ENCODE measurements at regions not wholly inside any gene's neighbourhood (a gene's known extent, or its start where the extent isn't known, plus 50 kb on each side); places are given as distances from the start of the nearest gene placed in this dataset.

DNA sequence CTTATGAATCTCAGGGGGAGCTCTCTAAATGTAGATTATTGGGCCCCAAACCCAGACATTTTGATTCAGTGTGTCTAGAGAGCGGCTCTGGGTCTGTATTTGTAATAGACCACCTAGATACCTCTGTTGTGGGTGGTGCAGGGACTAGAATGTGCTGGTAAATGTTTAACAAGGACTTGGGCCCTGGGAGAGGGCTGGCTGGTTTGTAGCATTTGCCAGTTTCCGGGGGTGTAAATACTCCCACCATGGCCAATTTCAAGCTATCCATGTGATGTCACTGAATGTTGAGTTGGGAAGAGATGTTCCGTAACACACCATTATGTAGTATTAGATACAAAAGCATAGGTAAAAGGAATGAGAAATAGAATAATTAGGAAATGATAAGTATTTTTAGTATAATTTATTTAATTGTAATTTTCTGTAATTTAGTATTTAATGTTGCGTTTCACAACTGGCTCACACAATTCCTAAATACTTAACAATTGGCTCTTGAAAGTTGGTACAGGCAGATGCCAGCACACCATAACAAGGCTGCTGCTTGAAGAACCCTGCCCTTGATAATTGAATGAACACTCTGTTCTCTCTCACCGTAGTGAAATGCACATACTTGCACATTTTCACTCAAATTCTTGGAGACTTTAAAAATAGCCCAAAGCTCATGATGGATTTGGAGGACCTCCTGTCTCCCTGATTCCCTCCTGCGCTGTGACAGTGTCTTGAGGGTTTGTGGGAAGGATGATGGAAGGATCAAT lies 359.2 kb upstream of the PROK2 start:
- DNase-seq: no peak

DNA sequence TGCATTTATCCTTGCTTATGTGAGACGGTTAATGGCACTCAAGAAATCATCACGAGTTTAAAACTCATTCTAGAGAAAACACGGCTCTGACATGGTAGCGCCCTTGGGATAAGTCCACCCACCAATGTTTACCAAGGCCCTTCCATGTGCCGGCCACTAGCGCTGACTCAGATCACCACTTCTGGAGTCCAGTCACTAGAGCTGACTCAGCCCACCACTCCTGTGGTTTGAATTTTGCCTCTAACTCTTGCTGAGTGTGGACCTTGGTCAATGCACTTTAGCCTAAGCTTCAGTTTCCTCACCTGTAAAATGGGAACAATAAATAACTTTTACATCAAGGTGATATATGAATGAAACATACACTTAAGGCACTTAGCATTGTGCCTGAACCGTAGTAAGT lies 358.4 kb upstream of the PROK2 start:
- no peak for DNase-seq

DNA sequence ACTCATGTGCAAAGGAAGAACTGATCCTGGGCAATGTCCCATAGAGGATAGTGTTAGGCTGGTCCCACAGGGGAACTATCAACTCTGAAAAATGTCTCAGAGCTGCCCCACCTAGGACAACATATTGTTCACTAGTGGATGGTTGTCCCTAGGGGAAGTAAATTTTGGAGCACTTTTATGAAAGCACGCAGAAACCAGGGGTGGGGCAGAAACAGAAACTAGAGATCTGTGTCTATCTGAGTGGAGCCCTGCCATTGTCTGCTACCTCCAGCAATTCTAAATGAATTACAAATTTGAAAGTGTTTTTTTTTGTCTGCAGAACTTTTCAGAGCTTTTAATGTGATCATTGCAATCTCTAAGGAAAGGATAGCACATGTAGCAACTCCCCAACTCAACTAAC lies 357.1 kb upstream of the PROK2 start:
- DNase-seq: no peak

DNA sequence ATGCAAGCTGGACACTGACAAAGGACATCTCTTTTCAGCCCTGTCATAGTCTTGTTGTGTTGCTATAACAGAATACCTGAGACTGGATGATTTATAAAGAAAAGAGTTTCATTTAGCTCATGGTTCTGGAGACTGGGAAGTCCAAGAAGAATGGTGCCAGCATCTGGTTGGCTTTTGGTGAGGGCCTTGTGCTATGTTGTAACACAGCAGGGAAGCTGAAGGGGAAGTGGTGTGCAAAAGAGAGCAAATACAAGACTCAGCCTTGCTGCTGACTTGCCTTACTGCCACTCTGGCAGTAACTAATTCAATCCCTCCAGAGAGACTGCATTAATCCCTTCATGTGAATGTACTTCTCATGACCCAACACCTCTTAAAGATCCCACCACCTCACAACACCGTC lies 356.3 kb upstream of the PROK2 start:
- no peak for DNase-seq

DNA sequence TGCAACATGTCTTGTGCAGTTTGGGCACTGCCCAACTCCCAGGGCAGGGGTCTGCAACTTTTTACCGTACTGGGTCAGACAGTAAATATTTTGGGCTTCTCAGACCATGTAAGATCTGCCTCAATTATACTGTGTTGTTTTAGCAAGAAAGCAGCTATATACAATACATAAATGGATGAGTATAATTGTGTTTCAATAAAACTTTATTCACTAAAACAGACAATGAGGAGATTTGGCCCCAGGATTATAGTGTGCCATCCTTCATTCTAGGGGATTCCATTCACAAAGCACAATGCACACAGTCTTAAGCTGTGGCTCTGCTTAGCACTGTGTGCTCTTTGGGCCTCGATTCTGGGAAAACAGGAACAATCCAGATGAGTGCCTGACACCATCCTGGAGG lies 354.4 kb upstream of the PROK2 start:
- DNase-seq: no peak

DNA sequence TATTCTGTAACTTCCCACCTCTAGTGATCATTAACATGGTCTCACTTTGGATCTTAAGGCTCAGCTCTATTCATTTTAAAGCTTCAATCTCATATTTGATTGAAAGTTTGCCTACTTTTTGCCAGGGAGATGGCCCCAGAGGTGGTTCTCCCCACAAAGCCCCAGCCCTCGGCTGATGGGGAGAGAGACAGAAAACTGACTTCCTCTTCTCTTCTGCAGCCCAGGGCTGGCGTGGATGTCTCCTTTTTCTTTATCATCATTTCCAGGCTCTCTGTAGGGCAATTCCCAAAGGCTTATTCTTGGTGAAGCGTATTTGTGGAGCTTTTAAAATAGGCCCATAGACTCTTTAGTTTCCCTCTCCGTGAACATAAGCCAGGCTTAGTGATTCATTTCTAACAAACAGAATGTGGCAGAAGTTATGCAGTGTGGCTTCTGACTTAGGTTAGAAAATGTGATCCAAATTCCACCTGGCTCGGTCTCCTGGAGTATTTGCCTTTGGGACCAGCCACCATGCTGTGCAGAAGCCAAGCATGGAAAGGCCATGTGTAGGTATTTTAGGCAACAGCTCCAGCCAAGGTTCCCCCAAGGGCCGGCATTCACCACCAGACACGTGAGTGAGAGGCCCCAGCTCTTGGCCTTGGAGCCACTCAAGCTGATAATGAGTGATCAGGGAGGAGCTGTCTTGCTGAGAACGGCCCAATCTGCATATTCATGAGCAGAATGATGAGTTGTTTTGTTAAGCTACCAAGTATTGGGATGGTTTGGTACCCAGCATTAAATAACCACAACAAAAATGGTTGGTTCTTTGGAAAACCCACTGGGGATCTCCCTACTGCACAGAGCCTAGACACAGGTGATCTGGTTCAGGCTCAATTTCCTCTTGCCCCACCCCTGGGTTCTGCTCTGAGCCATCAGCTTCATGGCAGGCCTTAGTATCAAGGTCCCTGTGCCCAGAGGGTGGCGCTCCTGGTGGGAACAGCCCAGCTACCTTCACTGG lies 353.2 kb upstream of the PROK2 start:
- DNase-seq: no peak

DNA sequence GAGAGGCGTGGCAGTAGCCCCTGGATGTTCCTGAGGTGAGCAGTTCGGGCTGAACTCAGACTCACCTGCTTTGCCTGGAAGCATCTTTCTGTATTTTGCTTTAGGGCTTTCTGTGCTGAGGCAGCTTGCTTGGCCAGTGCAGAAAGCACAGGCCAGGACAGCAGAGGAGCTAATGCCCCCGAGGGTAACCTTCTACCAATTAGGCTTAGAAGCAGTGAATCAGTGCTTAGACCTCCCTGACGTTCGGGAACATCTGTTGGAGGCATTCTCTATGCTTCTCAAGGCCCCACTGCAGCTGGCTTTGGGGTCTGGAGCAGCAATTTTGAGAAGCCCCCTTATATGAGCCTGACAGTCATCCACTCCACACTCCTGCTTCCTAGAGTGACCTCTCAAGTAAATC lies 350.7 kb upstream of the PROK2 start:
- no peak for DNase-seq

DNA sequence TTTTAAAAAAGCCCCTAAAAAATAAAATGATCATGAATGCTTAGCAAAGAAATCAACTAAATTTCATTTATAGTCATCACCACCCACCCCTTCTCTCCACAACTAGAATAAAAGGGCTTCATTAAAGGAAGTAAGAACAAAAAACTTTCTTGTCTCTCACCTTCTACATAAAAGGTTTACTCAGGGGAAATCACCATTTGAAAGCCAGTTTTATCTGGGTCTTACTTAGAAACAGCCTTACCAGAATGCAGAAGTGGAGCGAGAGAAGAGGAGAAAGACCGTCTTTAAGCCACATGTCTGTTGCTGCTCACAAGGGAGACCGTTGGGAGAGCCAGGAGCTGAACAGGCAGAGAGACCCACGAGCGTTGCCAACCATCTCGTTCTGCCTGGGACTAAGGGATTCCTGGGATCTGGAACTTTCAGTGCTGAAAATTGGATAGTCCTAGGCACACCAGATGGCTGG lies 350.1 kb upstream of the PROK2 start:
- DNase-seq: no peak

DNA sequence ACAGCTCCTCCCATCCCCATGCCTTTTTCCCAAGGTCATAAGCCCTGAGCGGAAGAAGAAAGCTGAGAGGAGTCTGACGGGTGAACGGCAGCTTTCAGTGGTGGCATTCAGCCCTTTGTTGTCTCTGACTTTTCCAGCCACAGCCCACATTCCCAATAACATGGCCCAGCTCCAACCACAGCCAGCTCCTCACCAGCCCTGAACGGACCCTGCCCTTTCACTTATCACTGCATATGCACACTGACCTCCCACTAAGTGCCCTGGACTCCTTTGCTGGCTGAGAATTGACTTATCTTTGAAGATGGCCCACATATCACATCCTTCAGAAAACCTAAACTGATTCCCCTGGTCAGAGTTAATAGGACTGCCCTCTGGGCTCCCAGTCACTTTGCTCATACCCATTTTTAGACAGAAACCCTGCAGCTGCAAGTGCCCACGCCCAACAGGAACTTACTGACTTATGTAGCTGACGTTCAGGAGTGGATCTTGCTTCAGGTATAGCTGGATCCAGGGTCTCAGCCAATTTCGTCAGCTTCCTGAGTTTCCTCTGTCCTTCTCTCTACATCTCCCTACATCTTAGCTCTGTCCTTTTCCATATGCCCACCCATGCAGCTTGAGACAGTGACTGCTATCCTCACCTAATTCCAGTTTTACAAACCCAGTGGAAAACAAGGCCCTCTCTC lies 348.5 kb upstream of the PROK2 start:
- DNase-seq: no peak

DNA sequence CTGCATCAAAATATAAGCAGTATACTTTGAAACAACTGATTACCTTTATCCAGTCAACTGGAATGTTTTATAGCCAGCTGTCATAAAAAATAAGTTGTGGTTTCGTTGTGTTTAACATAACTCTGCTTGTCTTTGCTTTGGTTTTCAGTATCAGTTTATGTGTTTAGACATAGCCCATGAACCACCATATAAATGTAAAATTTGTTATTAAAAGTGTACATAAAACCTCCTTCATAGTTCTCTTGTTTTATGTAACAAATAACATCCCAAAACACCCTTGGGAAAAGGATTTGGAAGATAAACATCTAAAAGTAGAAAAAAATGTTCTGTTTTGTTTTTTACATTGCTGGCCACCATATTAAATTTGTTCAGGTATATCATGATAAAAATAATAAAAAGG lies 347.0 kb upstream of the PROK2 start:
- no peak for DNase-seq

DNA sequence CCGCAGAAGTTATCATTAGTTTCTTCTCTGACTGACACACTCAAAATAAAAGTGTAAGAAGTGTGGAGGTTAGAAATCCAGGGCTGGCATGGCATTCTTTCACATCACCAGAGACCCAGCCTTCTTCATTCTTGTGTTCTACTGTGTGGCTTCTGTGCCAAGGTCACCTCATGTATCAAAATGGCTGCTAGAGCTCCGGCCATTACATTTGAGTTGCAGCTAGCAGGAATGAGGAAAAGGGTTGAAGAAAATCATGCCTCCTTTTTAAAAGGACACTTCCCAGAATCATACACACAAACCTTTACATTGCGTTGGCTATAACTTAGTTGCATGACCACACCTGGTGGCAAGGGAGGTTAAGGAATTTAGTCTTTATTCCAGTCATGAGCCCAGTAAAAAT lies 345.6 kb upstream of the PROK2 start:
- DNase-seq: no peak

DNA sequence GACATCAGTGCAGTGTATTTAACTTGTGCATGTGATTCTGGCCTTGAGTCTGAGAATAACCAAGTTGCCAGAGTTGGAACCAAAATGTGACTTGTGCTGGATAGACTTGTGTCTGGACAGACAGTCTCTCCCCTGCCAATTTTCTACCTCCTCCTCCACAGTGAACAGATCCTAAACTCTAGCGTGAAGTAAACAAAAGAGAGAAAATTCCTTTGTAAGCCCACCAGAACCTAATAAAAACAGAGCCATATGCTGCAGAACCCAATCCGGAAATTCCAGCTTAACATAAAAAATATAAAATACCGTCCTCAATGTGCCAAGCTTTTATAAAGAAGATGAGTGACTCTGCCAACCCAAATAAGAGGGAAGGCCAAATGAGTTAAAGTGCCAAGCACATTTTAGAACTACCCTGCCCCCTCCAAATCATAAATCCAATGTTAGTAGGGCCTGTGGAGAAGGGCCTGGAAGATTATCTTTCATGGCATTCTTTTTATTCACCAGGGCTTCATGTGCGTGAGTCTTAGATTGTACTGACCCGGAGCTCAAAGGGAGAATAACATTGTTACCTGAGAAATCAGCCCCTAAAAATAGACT lies 344.6 kb upstream of the PROK2 start:
- no peak for DNase-seq

DNA sequence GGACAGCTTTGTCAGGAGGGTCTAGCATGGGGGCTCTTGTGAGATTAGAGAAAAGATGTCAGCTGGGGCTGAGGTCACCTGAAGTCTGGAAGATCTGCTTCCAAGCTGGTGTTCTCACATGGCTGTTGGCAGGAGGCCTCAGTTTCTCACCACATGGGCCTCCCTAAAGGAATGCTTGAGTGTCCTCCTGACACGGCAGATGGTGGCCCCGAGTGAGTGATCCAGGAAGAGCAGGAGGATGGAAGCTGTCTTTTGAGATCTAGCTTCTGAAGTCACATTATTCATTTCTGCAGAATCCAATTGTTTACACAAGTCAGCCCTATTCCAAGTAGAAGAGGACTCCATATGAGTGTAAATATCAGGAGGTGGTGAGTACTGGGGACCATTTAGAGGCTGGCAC lies 344.0 kb upstream of the PROK2 start:
- DNase-seq: no peak

DNA sequence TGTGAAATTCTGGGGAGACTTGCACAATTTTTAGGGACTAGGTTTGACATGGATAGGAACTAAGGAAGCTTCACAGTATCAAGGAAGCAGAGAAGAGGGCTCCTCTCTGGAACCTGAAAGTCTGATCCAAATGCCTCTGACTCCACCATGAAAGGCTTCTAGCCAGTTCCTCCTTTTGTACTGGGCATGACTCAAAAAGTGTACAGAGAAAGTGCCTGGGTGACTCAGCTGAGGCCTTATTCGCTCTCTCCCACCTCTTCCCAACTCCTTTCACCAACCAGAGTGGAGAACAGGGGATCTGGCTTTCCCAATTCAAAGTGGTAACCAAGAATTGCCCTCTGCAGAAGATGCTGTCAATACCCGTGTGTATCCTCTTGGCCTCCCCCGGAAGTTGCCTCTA lies 342.9 kb upstream of the PROK2 start:
- no peak for DNase-seq

DNA sequence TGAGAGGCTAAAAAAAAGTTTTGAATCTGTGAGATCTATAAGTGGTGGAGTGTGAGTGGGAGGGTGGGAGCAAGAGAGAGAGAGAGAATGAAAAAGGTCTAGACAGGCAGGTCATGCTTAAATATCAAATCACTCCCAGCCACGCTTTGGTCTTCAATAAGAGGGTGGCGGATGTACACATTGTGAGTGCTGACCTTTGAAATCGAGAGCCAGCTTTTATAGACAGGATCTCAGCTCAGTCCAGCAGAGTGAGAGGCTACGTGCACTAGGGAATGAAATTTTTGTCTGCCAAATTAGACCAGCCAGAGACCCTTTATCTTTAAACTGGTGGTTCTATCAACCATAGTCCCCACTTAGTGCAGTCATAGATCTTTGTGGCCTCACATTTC lies 342.3 kb upstream of the PROK2 start:
- DNase-seq: no peak

DNA sequence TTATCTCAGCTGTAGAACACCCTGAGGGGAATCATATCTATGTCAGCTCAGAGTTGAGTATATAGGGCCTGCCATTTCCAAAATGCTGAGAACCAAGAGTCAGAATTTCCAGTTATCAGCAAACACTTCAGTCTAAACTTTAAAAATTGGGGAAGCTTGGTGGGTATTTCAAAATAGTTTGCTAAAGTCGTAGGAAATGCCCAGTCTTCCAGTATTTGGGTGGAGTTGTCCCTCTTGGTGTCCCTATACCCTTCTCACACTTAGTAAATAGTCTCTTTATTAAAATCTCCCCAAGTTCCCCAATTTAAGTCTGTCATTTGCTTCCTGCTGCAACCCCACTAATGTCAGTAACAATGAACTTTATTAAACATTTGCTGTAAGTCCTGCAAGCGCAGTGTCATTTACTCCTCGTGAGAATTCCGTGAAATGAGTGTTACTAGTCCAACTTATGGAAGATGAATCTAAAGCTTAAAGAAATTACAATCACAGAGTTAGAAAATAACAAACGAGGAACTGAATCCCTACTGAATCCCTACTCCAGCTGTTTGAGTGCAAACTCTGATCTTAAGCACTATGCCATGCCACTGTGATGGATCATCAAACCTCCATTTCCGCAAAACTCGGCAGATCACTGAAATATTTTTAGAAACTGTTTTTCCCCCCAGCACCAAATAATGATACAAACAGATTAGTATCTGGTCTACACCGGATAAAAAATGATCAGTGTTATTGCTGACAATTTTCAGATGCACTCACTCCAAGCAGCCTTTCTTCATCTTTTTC lies 341.7 kb upstream of the PROK2 start:
- DNase-seq: no peak

DNA sequence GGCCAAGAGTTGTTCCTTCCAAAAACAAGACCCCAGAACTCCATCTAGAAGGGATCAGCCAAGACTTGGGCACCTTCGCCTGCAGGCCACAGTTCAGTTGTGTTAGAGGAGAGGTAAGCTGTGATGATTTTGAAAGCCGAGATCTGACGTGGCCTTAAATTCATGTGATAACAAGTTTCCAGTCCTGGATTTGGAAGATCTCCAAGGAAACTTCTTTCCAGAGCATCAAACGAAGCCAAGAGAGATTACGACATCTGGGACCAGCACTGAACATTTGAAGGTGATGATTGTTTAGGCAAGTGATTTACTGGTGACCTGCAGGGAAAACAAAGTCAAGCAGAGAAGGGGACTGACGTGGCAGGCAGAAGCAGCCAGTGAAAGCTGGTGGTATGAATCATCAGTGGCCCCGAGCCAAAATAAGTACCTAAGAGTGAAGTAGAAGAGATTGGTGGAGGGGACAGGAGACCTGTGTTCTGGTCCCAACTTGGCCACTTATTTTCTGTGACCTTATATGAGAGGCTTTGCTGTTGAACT lies 339.0 kb upstream of the PROK2 start:
- DNase-seq: no peak

DNA sequence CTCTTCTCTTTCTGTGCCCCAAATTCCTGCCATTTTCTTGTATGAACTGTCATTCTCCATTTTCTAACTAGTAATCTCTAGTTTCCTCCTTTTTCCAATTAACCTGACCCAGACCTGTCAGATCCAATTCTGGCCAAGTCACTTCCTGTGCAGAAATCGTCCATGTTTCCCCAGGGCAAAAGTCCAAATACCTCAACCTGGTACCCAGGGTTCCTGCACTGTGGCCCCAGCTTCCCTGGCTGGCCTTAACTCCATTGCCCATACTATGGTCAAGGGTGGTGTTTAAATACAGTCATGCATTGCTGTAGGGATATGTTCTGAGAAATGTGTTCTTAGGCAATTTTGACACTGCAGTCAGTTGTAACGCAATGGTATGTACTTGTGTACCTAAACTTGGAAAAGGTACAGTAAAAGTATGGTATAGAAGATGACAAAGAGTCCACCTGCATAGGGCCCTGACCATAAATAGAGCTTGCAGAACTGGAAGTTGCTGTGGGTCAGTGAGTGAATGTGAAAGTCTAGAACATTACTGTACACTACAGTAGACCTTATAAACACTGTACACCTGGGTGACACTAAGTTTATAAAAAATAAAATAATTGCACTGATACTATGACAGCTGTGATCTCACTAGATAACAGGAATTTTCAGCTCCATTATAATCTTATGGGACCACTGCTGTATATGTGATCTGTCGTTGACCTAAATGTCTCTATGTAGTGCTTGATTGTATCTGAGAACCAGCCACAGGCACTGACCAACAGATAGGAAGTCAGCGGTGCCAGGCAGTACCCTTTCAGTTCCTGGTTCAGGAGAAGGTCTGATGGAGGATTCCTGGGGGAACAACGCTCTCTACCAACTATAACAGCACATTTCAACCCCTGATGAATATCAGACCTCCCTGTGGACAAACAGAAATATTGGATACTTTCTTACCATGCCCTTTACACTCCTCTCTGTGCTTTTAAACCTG lies 336.1 kb upstream of the PROK2 start:
- no peak for DNase-seq

DNA sequence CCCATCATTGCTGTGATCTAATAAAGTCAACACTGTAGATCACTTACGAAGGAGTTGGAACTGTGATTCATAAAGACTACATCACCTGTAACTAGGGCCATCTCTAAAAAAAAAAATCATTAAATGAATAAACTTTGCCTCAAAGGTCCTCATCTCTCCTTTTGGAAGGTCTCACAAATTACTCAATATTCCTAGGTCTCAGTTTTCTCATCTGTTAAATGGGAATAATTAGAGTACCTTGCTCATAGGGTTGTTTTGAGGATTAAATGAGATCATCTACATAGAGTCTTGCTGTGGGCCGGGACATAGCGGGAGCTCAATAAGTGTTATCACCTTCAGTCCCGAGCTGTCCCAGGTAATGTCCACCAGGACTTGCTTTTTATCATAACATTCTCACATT lies 335.1 kb upstream of the PROK2 start:
- no peak for DNase-seq

DNA sequence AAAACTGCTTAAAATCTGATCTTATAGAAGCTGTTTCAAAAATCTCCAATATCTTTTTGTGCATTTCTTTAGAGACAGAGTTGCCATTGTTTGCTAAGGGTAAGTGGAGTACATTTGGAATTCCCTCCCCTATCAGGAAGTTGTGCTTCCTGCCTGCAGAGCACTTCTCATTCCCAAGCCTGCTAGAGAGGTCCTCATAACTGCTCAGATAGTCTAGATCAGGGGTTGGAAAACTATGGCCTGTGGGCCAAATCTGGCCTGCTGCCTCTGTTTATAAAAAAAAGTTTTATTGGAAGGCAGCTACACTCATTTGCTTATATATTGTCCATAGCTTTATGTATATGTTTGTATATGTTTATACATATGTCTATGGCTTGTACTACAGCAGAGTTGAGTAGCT lies 333.7 kb upstream of the PROK2 start:
- no peak for DNase-seq

DNA sequence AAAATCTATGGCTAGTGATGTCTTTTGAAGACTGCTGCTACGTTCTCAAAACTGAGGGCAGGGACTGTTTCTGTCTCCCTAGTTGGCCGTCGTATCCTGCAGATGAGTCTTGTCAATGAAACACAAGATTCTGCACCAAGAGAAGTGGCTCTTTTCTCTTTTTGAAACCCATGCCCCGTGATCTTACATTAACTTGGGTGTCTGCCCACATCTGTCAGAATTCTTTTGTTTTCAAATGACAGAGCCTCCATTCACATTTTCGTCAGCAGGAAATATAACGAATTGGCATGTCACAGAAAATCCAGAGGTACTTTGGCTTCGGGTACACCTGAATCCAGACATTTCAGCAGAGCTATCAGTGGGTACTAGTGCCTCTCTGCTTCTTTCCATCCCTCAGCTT lies 331.3 kb upstream of the PROK2 start:
- no peak for DNase-seq

Data from NCI-H1694 (cell line).